ENCODE measurements at regions not wholly inside any gene's neighbourhood (a gene's known extent, or its start where the extent isn't known, plus 50 kb on each side); places are given as distances from the start of the nearest gene placed in this dataset.

DNA sequence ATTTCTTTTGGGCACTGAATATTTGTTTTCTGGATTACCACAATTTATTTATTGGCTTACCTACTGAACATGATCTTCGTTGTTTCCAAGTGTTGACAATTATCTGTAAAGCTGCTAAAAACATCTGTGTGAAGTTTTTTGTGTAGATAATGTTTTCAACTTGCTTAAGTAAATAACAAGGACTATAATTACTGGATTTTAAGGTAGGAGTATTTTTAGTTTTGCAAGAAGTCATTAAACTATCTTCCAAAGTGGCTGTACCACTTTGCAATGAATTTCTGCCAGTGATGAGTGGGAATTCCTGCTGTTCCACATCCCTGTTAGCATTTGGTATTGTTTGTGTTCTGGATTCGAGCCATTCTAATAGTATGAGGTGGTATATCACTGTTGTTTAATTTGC lies 702.2 kb downstream of the MECOM start:
- Histone ChIP-seq H3K79me2 (ENCODE audit: insufficient read depth) (no peaks in the 10 kb centered on the region), H3K9me2 (no peaks in the 10 kb centered on the region), H3K4me1 (ENCODE audit: control insufficient read depth in 1 of 2, insufficient read depth in 2 of 2, low read depth in 1 of 2, low read length in 1 of 2) (no peaks in the 10 kb centered on the region), H3K9me3 (no peaks in the 10 kb centered on the region), H3K4me3 (ENCODE audit: low read depth in 2 of 2, low read length in 1 of 2) (no peak overlapping the region), H3K36me3 (replicated peaks in 1 of 2; ENCODE audit: control insufficient read depth in 1 of 2, insufficient read depth in 2 of 2, low read length in 1 of 2) (no peaks in the 10 kb centered on the region), H3K27me3 (ENCODE audit: insufficient read depth) (no peaks in the 10 kb centered on the region), H3K4me2 (no peak overlapping the region), H3F3A (replicated peaks; ENCODE audit: insufficient read depth) (no peaks in the 10 kb centered on the region), H2AFZ (ENCODE audit: low read depth) (no peak overlapping the region), H4K20me1 (ENCODE audit: insufficient read depth) (no peaks in the 10 kb centered on the region), H3K9ac (no peak overlapping the region), H3K27ac (ENCODE audit: low read depth in 2 of 2, low read length in 1 of 2) (no peak overlapping the region)
- DNase-seq: no peak
- no peak for TF ChIP-seq CTCF (IDR thresholded peaks at IDR 0.05)
- no peak for TF ChIP-seq TEAD4 (IDR thresholded peaks at IDR 0.05; ENCODE audit: borderline replicate concordance, insufficient read depth)
- no peak for TF ChIP-seq MEF2A (IDR thresholded peaks at IDR 0.05; ENCODE audit: borderline replicate concordance, low read depth)
- no peak for TF ChIP-seq SIN3A (IDR thresholded peaks at IDR 0.05; ENCODE audit: borderline replicate concordance, low read depth, low read length)
- TF ChIP-seq TCF12 (IDR thresholded peaks at IDR 0.05): no peak
- no peak for TF ChIP-seq JUND (IDR thresholded peaks at IDR 0.05)
- TF ChIP-seq, protein P1, sequence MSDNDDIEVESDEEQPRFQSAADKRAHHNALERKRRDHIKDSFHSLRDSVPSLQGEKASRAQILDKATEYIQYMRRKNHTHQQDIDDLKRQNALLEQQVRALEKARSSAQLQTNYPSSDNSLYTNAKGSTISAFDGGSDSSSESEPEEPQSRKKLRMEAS (IDR thresholded peaks at IDR 0.05; ENCODE audit: low read depth): no peak
- POLR2A ChIA-PET: no interaction called here
- WGBS (ENCODE audit: low lambda C conversion rate): 7% methylated on average over 2 of the region's 2 CpGs
- CTCF ChIA-PET: interaction anchor here (1.0 to 1.1 kb wide), 2 partner anchors 11 to 80 kb away, joined by 3 to 4 read pairs; no protein-coding TSS in a partner anchor

DNA sequence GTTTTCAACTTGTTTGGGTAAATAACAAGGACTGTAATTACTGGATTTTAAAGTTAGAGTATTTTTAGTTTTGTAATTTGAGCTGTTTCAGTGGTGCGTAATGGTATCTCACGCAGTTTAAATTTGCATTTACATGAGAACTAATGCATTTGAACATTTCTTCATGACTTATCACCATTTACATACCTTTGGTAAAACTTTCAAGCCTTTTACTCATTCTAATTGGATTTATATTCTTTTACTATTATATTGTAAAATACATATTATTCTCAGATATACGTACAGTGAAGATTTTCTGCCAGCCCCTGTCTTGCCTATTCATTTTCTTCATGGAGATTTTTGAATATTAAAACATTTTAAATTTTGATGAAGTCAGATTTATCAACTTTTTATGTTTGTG lies 703.8 kb downstream of the MECOM start:
- H3K4me3 ChIP-seq (ENCODE audit: low read depth in 2 of 2, low read length in 1 of 2): no peak overlapping the region
- no peaks in the 10 kb centered on the region for H4K20me1 ChIP-seq (ENCODE audit: insufficient read depth)
- no peaks in the 10 kb centered on the region for H3K36me3 ChIP-seq (replicated peaks in 1 of 2; ENCODE audit: control insufficient read depth in 1 of 2, insufficient read depth in 2 of 2, low read length in 1 of 2)
- no peaks in the 10 kb centered on the region for H3K9me3 ChIP-seq
- no peak overlapping the region for H2AFZ ChIP-seq (ENCODE audit: low read depth)
- no peaks in the 10 kb centered on the region for H3K79me2 ChIP-seq (ENCODE audit: insufficient read depth)
- no peak for TF ChIP-seq RFX5 (IDR thresholded peaks at IDR 0.05; ENCODE audit: low read length)
- no peak for TF ChIP-seq YY1 (IDR thresholded peaks at IDR 0.05; ENCODE audit: low read depth)
- TF ChIP-seq NRF1 (IDR thresholded peaks at IDR 0.05; ENCODE audit: low read depth, low read length): no peak
- TF ChIP-seq CTCF (IDR thresholded peaks at IDR 0.05): no peak
- TF ChIP-seq POLR2AphosphoS5 (IDR thresholded peaks at IDR 0.05; ENCODE audit: low read depth, low read length): no peak
- TF ChIP-seq, protein P1 (IDR thresholded peaks at IDR 0.05; ENCODE audit: low read depth): no peak
- TF ChIP-seq SMC3 (IDR thresholded peaks at IDR 0.05; ENCODE audit: low read depth, low read length): no peak
- no peak for TF ChIP-seq GATA2 (CRISPR knock-in tag; IDR thresholded peaks at IDR 0.05)
- no peak for TF ChIP-seq MEF2A (IDR thresholded peaks at IDR 0.05; ENCODE audit: borderline replicate concordance, low read depth)
- no peak for TF ChIP-seq JUND (IDR thresholded peaks at IDR 0.05)
- no peak for TF ChIP-seq GABPA (IDR thresholded peaks at IDR 0.05; ENCODE audit: low read depth)
- no peaks in the 10 kb centered on the region for H3K27me3 ChIP-seq (ENCODE audit: insufficient read depth)
- 59% methylated on average over 3 of the region's 3 CpGs for WGBS (ENCODE audit: low lambda C conversion rate)
- CTCF ChIA-PET: no interaction called here
- no peaks in the 10 kb centered on the region for H3F3A ChIP-seq (replicated peaks; ENCODE audit: insufficient read depth)
- H3K9ac ChIP-seq: no peak overlapping the region
- no peak for DNase-seq
- H3K4me1 ChIP-seq (ENCODE audit: control insufficient read depth in 1 of 2, insufficient read depth in 2 of 2, low read depth in 1 of 2, low read length in 1 of 2): no peaks in the 10 kb centered on the region
- no peak overlapping the region for H3K4me2 ChIP-seq
- H3K9me2 ChIP-seq: no peaks in the 10 kb centered on the region
- no peak overlapping the region for H3K27ac ChIP-seq (ENCODE audit: low read depth in 2 of 2, low read length in 1 of 2)
- POLR2A ChIA-PET: no interaction called here

Measured in SK-N-SH (cell line).